Stomach (tissue), 4 donors: ENCODE measurements at regions not wholly inside any gene's neighbourhood (a gene's known extent, or its start where the extent isn't known, plus 50 kb on each side); places are given as distances from the start of the nearest gene placed in this dataset.

ENCODE experiments used
- POLR2A ChIP-seq, 4 donors: fragments of 450-650 bp; IDR thresholded peaks; one replicate each; pipeline ENCODE4 v1.6.1; 2016; ENCODE audit warnings: antibody characterized with exemption in 4 of 4, control low read depth in 2 of 4, mild to moderate bottlenecking in 1 of 4, moderate library complexity in 1 of 4
- TF ChIP-seq, protein P1 (sequence below), 7 experiments: fragments of 450-650 bp in 4 of 7; fragments of 200-600 bp in 3 of 7; sonication (generic) in 3 of 7; IDR thresholded peaks; one replicate each; pipeline ENCODE4 v1.5.1; 2016 to 2019; ENCODE audit warnings: antibody characterized with exemption in 7 of 7, control low read depth in 2 of 7, mild to moderate bottlenecking in 1 of 7

GRCh38 chr10:117652228-117653169 lies 110.0 kb downstream of the EMX2 start:
- TF ChIP-seq, protein P1, sequence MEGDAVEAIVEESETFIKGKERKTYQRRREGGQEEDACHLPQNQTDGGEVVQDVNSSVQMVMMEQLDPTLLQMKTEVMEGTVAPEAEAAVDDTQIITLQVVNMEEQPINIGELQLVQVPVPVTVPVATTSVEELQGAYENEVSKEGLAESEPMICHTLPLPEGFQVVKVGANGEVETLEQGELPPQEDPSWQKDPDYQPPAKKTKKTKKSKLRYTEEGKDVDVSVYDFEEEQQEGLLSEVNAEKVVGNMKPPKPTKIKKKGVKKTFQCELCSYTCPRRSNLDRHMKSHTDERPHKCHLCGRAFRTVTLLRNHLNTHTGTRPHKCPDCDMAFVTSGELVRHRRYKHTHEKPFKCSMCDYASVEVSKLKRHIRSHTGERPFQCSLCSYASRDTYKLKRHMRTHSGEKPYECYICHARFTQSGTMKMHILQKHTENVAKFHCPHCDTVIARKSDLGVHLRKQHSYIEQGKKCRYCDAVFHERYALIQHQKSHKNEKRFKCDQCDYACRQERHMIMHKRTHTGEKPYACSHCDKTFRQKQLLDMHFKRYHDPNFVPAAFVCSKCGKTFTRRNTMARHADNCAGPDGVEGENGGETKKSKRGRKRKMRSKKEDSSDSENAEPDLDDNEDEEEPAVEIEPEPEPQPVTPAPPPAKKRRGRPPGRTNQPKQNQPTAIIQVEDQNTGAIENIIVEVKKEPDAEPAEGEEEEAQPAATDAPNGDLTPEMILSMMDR (IDR thresholded peaks at IDR 0.05), result no peak
- TF ChIP-seq POLR2A (IDR thresholded peaks at IDR 0.05), result no peak
